AG04450 (cell line): ENCODE measurements at regions not wholly inside any gene's neighbourhood (a gene's known extent, or its start where the extent isn't known, plus 50 kb on each side); places are given as distances from the start of the nearest gene placed in this dataset.
"Not testable (repeated sequence)": the region's sequence is repeated elsewhere in the genome, so short reads cannot be mapped to it uniquely, and the experiment has no call there.

ENCODE experiments used
- CTCF ChIA-PET: fragments of 300-600, 350-600 bp; formaldehyde crosslinking; extraction: SDS; loops from one replicate; lab custom pipeline; 2022; ENCODE audit warnings: antibody characterized with exemption, inconsistent platforms; lab: Charles Lee
- POLR2A ChIA-PET: fragments of 350-600 bp; formaldehyde crosslinking; extraction: SDS; loops from one replicate; lab custom pipeline; 2021; ENCODE audit warnings: antibody characterized with exemption, inconsistent platforms; lab: Yijun Ruan, JAX
- DNase-seq: peaks from one replicate; pipeline ENCODE4 v3.0.0-alpha.2; 2011; ENCODE audit warnings: low read depth, low spot score
- H3K27ac ChIP-seq: one replicate; pipeline ENCODE4 v1.5.1; 2012; ENCODE audit warnings: low read depth, low read length, control low read depth
- H3K27me3 ChIP-seq: one replicate; pipeline ENCODE4 v1.6.0; 2012; ENCODE audit warnings: low read length; ENCODE audit not compliant: control insufficient read depth, insufficient read depth
- H3K4me3 ChIP-seq: 2 replicates; pipeline ENCODE4 v1.5.1; 2011; ENCODE audit warnings: mild to moderate bottlenecking, low read depth, low read length, control low read depth
- H3K9me3 ChIP-seq: 2 replicates; pipeline ENCODE4 v1.5.1; 2012; ENCODE audit warnings: low read length; ENCODE audit not compliant: control insufficient read depth, insufficient read depth
- CTCF ChIP-seq: IDR thresholded peaks from 2 replicates; pipeline ENCODE4 v1.5.1; 2011; ENCODE audit warnings: low read depth, low read length, control low read depth, inconsistent platforms

- no peak for TF ChIP-seq CTCF
- Histone ChIP-seq H3K4me3 (no peak overlapping the region), H3K27ac (no peak overlapping the region), H3K9me3 (no peaks in the 10 kb centered on the region), H3K27me3 (no peaks in the 10 kb centered on the region)
- no peak for DNase-seq
- ChIA-PET POLR2A (no interaction called here), CTCF (interaction anchor here (0.6 kb wide), 1 partner anchor 130 kb away, joined by 3 read pairs; no protein-coding TSS in a partner anchor)
Observed at GRCh38 chr2:150339282-150339681, 148.2 kb downstream of the RND3 start.

GRCh38 chr2:150335596-150335995, 151.9 kb downstream of the RND3 start:
- CTCF ChIA-PET: interaction anchor here (0.8 kb wide), 1 partner anchor 75 kb away, joined by 3 read pairs; no protein-coding TSS in a partner anchor
- Histone ChIP-seq H3K9me3 (no peaks in the 10 kb centered on the region), H3K27ac (no peak overlapping the region), H3K27me3 (no peaks in the 10 kb centered on the region), H3K4me3 (no peak overlapping the region)
- POLR2A ChIA-PET: no interaction called here
- no peak for DNase-seq
- TF ChIP-seq CTCF: no peak

GRCh38 chr2:150332383-150332782, 155.1 kb downstream of the RND3 start:
- H3K9me3 ChIP-seq: no peaks in the 10 kb centered on the region
- H3K4me3 ChIP-seq: no peak overlapping the region
- no peak for DNase-seq
- H3K27me3 ChIP-seq: no peaks in the 10 kb centered on the region
- no peak overlapping the region for H3K27ac ChIP-seq
- TF ChIP-seq CTCF: no peak
- POLR2A ChIA-PET: no interaction called here
- CTCF ChIA-PET: no interaction called here

- no peak overlapping the region for H3K4me3 ChIP-seq
- no peak for DNase-seq
- ChIA-PET CTCF (no interaction called here), POLR2A (no interaction called here)
- TF ChIP-seq CTCF: no peak
- H3K9me3 ChIP-seq: no peaks in the 10 kb centered on the region
- H3K27ac ChIP-seq: no peak overlapping the region
- no peaks in the 10 kb centered on the region for H3K27me3 ChIP-seq
Observed at GRCh38 chr2:150327564-150328489, 159.6 kb downstream of the RND3 start.

- POLR2A ChIA-PET: no interaction called here
- no peak for DNase-seq
- CTCF ChIA-PET: no interaction called here
- Histone ChIP-seq H3K9me3 (no peaks in the 10 kb centered on the region), H3K27ac (no peak overlapping the region), H3K4me3 (no peak overlapping the region), H3K27me3 (no peaks in the 10 kb centered on the region)
- no peak for TF ChIP-seq CTCF
Observed at GRCh38 chr2:150325656-150326314, 161.7 kb downstream of the RND3 start.

- H3K9me3 ChIP-seq, DNase-seq, CTCF ChIA-PET, H3K27ac ChIP-seq, H3K27me3 ChIP-seq, H3K4me3 ChIP-seq, POLR2A ChIA-PET: not testable (repeated sequence)
Observed at GRCh38 chr2:150323071-150323470, 164.4 kb downstream of the RND3 start.
